ENCODE measurements at regions not wholly inside any gene's neighbourhood (a gene's known extent, or its start where the extent isn't known, plus 50 kb on each side); places are given as distances from the start of the nearest gene placed in this dataset.

DNA sequence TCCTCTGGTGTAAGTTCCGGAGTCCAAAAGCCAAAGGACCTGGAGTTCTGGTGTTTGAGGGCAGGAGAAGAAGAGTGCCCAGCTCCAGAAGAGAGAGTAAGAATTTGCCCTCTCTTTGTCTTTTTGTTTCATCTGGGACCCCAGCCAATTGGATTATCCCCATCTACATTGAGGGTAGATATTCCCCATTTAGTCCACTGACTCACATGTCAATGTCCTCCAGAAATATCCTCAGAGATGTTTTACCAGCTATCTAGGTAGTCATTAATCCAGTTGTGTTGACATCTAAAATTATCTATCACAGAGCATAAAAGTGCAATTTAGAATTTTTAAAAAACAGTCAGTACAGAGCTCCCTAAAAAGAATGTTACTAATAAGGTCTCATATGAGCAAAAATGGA lies 132.9 kb upstream of the TMEM47 start:
- TF ChIP-seq CTBP1 (IDR thresholded peaks at IDR 0.05; ENCODE audit: borderline replicate concordance) (no peak), L3MBTL2 (conservative IDR thresholded peaks at IDR 0.05) (no peak), SUZ12 (IDR thresholded peaks at IDR 0.05) (no peak), NFRKB (IDR thresholded peaks at IDR 0.05) (no peak), ZNF384 (IDR thresholded peaks at IDR 0.05) (no peak), FOXK2 (IDR thresholded peaks at IDR 0.05) (no peak), ELF4 (IDR thresholded peaks at IDR 0.05) (no peak)
- TF ChIP-seq, protein P1, sequence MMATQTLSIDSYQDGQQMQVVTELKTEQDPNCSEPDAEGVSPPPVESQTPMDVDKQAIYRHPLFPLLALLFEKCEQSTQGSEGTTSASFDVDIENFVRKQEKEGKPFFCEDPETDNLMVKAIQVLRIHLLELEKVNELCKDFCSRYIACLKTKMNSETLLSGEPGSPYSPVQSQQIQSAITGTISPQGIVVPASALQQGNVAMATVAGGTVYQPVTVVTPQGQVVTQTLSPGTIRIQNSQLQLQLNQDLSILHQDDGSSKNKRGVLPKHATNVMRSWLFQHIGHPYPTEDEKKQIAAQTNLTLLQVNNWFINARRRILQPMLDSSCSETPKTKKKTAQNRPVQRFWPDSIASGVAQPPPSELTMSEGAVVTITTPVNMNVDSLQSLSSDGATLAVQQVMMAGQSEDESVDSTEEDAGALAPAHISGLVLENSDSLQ (IDR thresholded peaks at IDR 0.05) = no peak

DNA sequence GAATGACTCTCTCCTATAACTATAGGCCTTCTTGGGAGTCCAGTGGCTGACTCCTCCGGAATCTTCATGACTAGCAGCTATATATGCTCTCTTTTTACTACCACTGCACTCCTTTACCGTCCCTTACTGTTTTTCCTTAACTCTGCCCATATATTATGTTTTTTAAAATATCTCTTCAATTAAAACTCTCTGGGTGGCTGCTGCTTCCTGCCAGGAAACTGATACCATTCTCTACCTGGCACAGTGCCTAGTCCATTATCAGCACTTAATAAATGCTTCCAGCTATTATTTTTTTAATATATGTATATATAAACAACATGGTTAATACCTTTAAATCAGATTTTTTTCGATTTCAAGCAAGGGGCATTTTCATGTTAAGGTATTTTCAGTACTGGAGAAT lies 136.6 kb upstream of the FAM47B start:
- no peak for DNase-seq (ENCODE audit: extremely low spot score)
- ChIA-PET CTCF (no interaction called here), POLR2A (no interaction called here)
- TF ChIP-seq ARNT (IDR thresholded peaks at IDR 0.05) (no peak), HDGF (IDR thresholded peaks at IDR 0.05; ENCODE audit: borderline replicate concordance) (no peak), SP1 (IDR thresholded peaks at IDR 0.05) (no peak), BHLHE40 (IDR thresholded peaks at IDR 0.05; ENCODE audit: borderline replicate concordance) (no peak), TARDBP (IDR thresholded peaks at IDR 0.05) (no peak), FOXK2 (IDR thresholded peaks at IDR 0.05) (no peak)
- TF ChIP-seq, protein P1 (IDR thresholded peaks at IDR 0.05) = no peak

More for the DNA sequence above, 132.9 kb upstream of the TMEM47 start:
- CTCF ChIA-PET = no interaction called here
- POLR2A ChIA-PET = no interaction called here
- DNase-seq (ENCODE audit: extremely low spot score) = no peak

DNA sequence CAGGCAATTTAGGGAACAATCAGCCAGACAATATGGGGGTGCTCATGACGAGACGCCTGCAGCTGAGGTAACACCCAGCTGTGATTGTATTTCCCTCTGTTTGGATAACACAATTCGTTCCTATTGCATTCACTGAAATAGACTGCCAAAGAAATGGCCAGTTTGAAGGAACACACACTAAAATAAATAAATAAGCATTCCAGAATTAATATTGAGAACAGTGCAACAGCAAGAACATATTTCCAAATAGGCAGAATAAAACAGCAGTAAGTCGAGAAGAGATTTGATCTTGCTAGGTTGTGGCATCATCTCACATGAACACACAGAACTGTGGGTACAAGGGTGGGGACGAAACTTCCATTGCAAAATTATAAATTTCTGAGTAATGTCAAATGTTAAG lies 133.5 kb upstream of the FAM47B start:
- CTCF ChIA-PET = no interaction called here
- POLR2A ChIA-PET = no interaction called here
- DNase-seq (ENCODE audit: extremely low spot score) = no peak
- TF ChIP-seq ZNF384 (IDR thresholded peaks at IDR 0.05) (no peak), HDGF (IDR thresholded peaks at IDR 0.05; ENCODE audit: borderline replicate concordance) (no peak), NFRKB (IDR thresholded peaks at IDR 0.05) (no peak), FOXA1 (IDR thresholded peaks at IDR 0.05) (no peak), BHLHE40 (IDR thresholded peaks at IDR 0.05; ENCODE audit: borderline replicate concordance) (no peak), FOXK2 (IDR thresholded peaks at IDR 0.05) (no peak), FOXM1 (IDR thresholded peaks at IDR 0.05; ENCODE audit: borderline replicate concordance) (no peak), ARNT (IDR thresholded peaks at IDR 0.05) (no peak), TARDBP (IDR thresholded peaks at IDR 0.05) (no peak), SP1 (IDR thresholded peaks at IDR 0.05) (no peak), LEF1 (IDR thresholded peaks at IDR 0.05; ENCODE audit: borderline replicate concordance) (no peak), ELF4 (IDR thresholded peaks at IDR 0.05) (no peak), CTBP1 (IDR thresholded peaks at IDR 0.05; ENCODE audit: borderline replicate concordance) (no peak), L3MBTL2 (conservative IDR thresholded peaks at IDR 0.05) (no peak)

DNA sequence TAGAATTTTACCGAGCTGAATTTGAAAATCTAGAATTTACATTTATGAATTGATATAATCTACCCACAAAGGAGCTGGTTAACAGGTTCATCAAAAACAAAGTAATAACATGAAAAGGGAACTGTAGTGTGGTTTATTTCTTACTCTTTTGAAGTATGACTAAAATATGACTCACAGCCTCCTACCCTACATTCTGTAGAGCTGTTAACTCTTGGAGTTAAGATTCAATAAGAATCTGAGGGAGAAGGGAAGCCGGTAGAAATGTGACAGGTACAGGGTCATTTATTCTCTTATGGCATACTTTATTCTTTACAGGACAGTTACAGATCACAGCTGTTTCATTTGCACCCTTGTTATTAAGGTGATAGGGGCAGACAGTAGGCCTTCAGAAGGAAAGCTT lies 132.2 kb upstream of the FAM47B start:
- TF ChIP-seq ELF4 (IDR thresholded peaks at IDR 0.05) = no peak
- no peak for TF ChIP-seq HDGF (IDR thresholded peaks at IDR 0.05; ENCODE audit: borderline replicate concordance)
- no peak for TF ChIP-seq FOXM1 (IDR thresholded peaks at IDR 0.05; ENCODE audit: borderline replicate concordance)
- TF ChIP-seq LEF1 (IDR thresholded peaks at IDR 0.05; ENCODE audit: borderline replicate concordance) = no peak
- no peak for TF ChIP-seq FOXK2 (IDR thresholded peaks at IDR 0.05)
- no peak for TF ChIP-seq SUZ12 (IDR thresholded peaks at IDR 0.05)
- TF ChIP-seq FOXA1 (IDR thresholded peaks at IDR 0.05) = no peak
- no peak for TF ChIP-seq TARDBP (IDR thresholded peaks at IDR 0.05)
- no peak for TF ChIP-seq CTBP1 (IDR thresholded peaks at IDR 0.05; ENCODE audit: borderline replicate concordance)
- TF ChIP-seq, protein P1 (IDR thresholded peaks at IDR 0.05) = no peak
- TF ChIP-seq BHLHE40 (IDR thresholded peaks at IDR 0.05; ENCODE audit: borderline replicate concordance) = no peak

DNA sequence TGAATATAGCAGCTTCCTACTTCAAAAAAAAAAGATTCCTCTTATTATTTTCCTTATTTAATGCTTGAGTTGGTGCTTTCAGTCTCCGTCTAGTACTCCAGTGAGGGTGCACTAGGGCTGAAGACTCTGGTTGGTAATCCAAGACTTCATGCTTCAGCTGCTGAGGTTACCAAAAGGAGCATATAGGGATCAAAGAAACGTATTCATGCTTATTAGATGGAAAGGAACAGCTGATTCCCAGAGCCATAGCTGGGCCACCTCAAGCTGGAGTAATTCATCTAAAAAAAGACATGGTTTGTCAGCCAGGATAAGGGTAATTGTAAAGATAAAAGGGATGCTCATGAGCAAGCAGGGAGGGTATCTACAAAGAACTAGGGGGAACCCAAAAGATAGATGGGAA lies 131.7 kb upstream of the FAM47B start:
- ChIA-PET POLR2A (no interaction called here), CTCF (no interaction called here)
- TF ChIP-seq, protein P1 (IDR thresholded peaks at IDR 0.05) = no peak
- TF ChIP-seq LEF1 (IDR thresholded peaks at IDR 0.05; ENCODE audit: borderline replicate concordance) = no peak
- TF ChIP-seq FOXA1 (IDR thresholded peaks at IDR 0.05) = no peak
- no peak for TF ChIP-seq ARNT (IDR thresholded peaks at IDR 0.05)
- no peak for TF ChIP-seq TARDBP (IDR thresholded peaks at IDR 0.05)
- TF ChIP-seq SP1 (IDR thresholded peaks at IDR 0.05) = no peak
- TF ChIP-seq FOXK2 (IDR thresholded peaks at IDR 0.05) = no peak
- no peak for TF ChIP-seq ELF4 (IDR thresholded peaks at IDR 0.05)
- no peak for TF ChIP-seq NFRKB (IDR thresholded peaks at IDR 0.05)
- TF ChIP-seq ZNF384 (IDR thresholded peaks at IDR 0.05) = no peak
- TF ChIP-seq FOXM1 (IDR thresholded peaks at IDR 0.05; ENCODE audit: borderline replicate concordance) = no peak
- no peak for TF ChIP-seq L3MBTL2 (conservative IDR thresholded peaks at IDR 0.05)
- no peak for TF ChIP-seq CTBP1 (IDR thresholded peaks at IDR 0.05; ENCODE audit: borderline replicate concordance)
- TF ChIP-seq HDGF (IDR thresholded peaks at IDR 0.05; ENCODE audit: borderline replicate concordance) = no peak
- no peak for TF ChIP-seq SUZ12 (IDR thresholded peaks at IDR 0.05)
- no peak for TF ChIP-seq BHLHE40 (IDR thresholded peaks at IDR 0.05; ENCODE audit: borderline replicate concordance)
- DNase-seq (ENCODE audit: extremely low spot score) = no peak

More for the DNA sequence above, 132.2 kb upstream of the FAM47B start:
- ChIA-PET POLR2A (no interaction called here), CTCF (no interaction called here)
- DNase-seq (ENCODE audit: extremely low spot score) = no peak

DNA sequence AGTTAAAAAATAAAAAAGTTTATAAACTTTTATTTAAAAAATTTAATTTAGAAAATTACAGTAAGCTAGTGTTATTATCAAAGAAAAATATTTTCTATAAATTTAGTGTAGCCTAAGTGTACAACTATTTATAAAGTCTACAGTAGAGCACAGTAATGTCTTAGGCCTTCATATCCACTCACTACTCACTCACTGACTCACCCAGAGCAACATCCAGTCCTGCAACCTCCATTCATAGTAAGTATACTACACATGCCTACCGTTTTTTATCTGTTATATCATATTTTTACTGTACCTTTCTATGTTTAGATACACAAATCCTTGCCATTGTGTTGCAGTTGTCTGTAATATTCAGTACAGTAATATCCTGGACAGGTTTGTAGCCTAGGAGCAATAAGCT lies 129.0 kb upstream of the FAM47B start:
- CTCF ChIA-PET = no interaction called here
- no peak for DNase-seq (ENCODE audit: extremely low spot score)
- POLR2A ChIA-PET = no interaction called here
- TF ChIP-seq ARNT (IDR thresholded peaks at IDR 0.05) (no peak), ELF4 (IDR thresholded peaks at IDR 0.05) (no peak), ZNF384 (IDR thresholded peaks at IDR 0.05) (no peak), SP1 (IDR thresholded peaks at IDR 0.05) (no peak), FOXA1 (IDR thresholded peaks at IDR 0.05) (no peak), FOXM1 (IDR thresholded peaks at IDR 0.05; ENCODE audit: borderline replicate concordance) (no peak), FOXK2 (IDR thresholded peaks at IDR 0.05) (no peak), TARDBP (IDR thresholded peaks at IDR 0.05) (no peak), L3MBTL2 (conservative IDR thresholded peaks at IDR 0.05) (no peak), BHLHE40 (IDR thresholded peaks at IDR 0.05; ENCODE audit: borderline replicate concordance) (no peak), LEF1 (IDR thresholded peaks at IDR 0.05; ENCODE audit: borderline replicate concordance) (no peak), CTBP1 (IDR thresholded peaks at IDR 0.05; ENCODE audit: borderline replicate concordance) (no peak)
- TF ChIP-seq, protein P1 (IDR thresholded peaks at IDR 0.05) = no peak

Measured in HEK293T (cell line).